PC-9 (cell line): ENCODE measurements at regions not wholly inside any gene's neighbourhood (a gene's known extent, or its start where the extent isn't known, plus 50 kb on each side); places are given as distances from the start of the nearest gene placed in this dataset.

Experiments used
- CTCF ChIP-seq: fragments of 200-600 bp; sonication (generic); conservative IDR thresholded peaks from 2 replicates; pipeline ENCODE4 v1.6.1; 2017; ENCODE audit warnings: mixed run types, antibody characterized with exemption, mild to moderate bottlenecking, moderate library complexity
- EZH2 ChIP-seq: fragments of 200-600 bp; sonication (generic); IDR thresholded peaks from 2 replicates; pipeline ENCODE4 v1.8.0; 2017; ENCODE audit warnings: antibody characterized with exemption, low read depth

GRCh38 chr4:20311856-20312255, 60.2 kb downstream of the SLIT2 start:
- no peak for TF ChIP-seq EZH2
- TF ChIP-seq CTCF = no peak
